PC-9 (cell line): ENCODE measurements at regions not wholly inside any gene's neighbourhood (a gene's known extent, or its start where the extent isn't known, plus 50 kb on each side); places are given as distances from the start of the nearest gene placed in this dataset.

Experiments
- BruUV-seq: library from RNA; stranded (reverse); fragments of 400-500 nt; replicated peaks from 2 replicates; lab custom pipeline; 2021; lab: Mats Ljungman, UMichigan
- CTCF ChIA-PET: fragments of 300-600 bp; sonication (Branson Sonifier 250); formaldehyde crosslinking; loops from one replicate; lab custom pipeline; 2022; ENCODE audit warnings: antibody characterized with exemption; lab: Charles Lee
- POLR2A ChIA-PET: fragments of 300-600 bp; sonication (Branson Sonifier 250); formaldehyde crosslinking; loops from one replicate; lab custom pipeline; 2022; ENCODE audit warnings: antibody characterized with exemption; ENCODE audit not compliant: unreplicated experiment; lab: Charles Lee
- DNase-seq, 2 experiments: peaks; one replicate each; pipeline versions ENCODE4 v3.0.0 to v3.0.0-alpha.2; 2015 to 2022; ENCODE audit warnings: mixed read lengths in 1 of 2
- H2AFZ ChIP-seq: fragments of 200-600 bp; sonication (generic); 2 replicates; pipeline ENCODE4 v1.8.1; 2017; ENCODE audit warnings: antibody characterized with exemption
- H3F3A ChIP-seq: fragments of 200-600 bp; sonication (generic); 2 replicates; pipeline ENCODE4 v1.8.1; 2017; ENCODE audit warnings: antibody characterized with exemption, mild to moderate bottlenecking, low read depth; ENCODE audit not compliant: insufficient read depth
- H3K27ac ChIP-seq: fragments of 200-600 bp; sonication (generic); 2 replicates; pipeline ENCODE4 v1.6.1; 2016; ENCODE audit warnings: mixed run types
- H3K27me3 ChIP-seq: fragments of 200-600 bp; sonication (generic); 2 replicates; pipeline ENCODE4 v1.6.1; 2016; ENCODE audit warnings: low read depth, mixed run types; ENCODE audit not compliant: insufficient read depth
- H3K36me3 ChIP-seq: fragments of 200-600 bp; sonication (generic); 2 replicates; pipeline ENCODE4 v1.6.1; 2016; ENCODE audit warnings: low read depth, mixed run types
- H3K4me1 ChIP-seq: fragments of 200-600 bp; sonication (generic); replicated peaks from 2 replicates; pipeline ENCODE4 v1.6.1; 2016; ENCODE audit warnings: mixed run types; ENCODE audit not compliant: insufficient read depth
- H3K4me2 ChIP-seq: fragments of 200-600 bp; sonication (generic); 2 replicates; pipeline ENCODE4 v1.6.1; 2017; ENCODE audit warnings: mixed run types
- H3K4me3 ChIP-seq: fragments of 200-600 bp; sonication (generic); 2 replicates; pipeline ENCODE4 v1.6.1; 2016; ENCODE audit warnings: mixed run types
- H3K79me2 ChIP-seq: fragments of 200-600 bp; sonication (generic); 2 replicates; pipeline ENCODE4 v1.6.1; 2017; ENCODE audit warnings: low read depth, mixed run types
- H3K9me2 ChIP-seq: fragments of 200-600 bp; sonication (generic); 2 replicates; pipeline ENCODE4 v1.8.1; 2017; ENCODE audit warnings: mild to moderate bottlenecking; ENCODE audit not compliant: insufficient read depth
- H3K9me3 ChIP-seq: fragments of 200-600 bp; sonication (generic); 2 replicates; pipeline ENCODE4 v1.8.1; 2016; ENCODE audit warnings: low read depth; ENCODE audit not compliant: insufficient read depth
- H4K20me1 ChIP-seq: fragments of 200-600 bp; sonication (generic); 2 replicates; pipeline ENCODE4 v1.8.1; 2017; ENCODE audit not compliant: insufficient read depth
- CTCF ChIP-seq: fragments of 200-600 bp; sonication (generic); conservative IDR thresholded peaks from 2 replicates; pipeline ENCODE4 v1.6.1; 2017; ENCODE audit warnings: mixed run types, antibody characterized with exemption, mild to moderate bottlenecking, moderate library complexity
- EZH2 ChIP-seq: fragments of 200-600 bp; sonication (generic); IDR thresholded peaks from 2 replicates; pipeline ENCODE4 v1.8.0; 2017; ENCODE audit warnings: antibody characterized with exemption, low read depth
- intact Hi-C: fragments of 100-400 bp; cut with micrococcal nuclease; formaldehyde crosslinking; loops from one replicate; pipeline ENCODE4 v1.10.0; 2022; ENCODE audit not compliant: unreplicated experiment

DNA sequence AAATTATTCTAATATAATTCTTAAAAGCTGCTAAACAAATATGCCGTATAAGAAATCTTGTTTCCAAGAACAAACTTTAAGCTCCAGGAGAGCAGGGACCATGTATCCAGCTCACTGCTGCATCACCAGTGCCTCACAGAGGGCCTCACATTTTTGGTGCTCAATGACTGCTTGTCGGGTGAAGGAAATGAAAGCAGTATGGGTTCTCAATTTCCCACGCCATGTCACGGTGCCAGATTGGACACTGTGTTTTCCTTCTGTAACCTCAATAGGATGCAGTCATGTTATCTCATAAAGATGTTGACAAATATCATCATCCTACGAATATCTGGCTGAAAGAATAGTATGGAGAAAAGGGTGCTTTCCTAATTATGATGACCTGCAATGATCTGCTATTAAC is 64.7 kb downstream of the POU5F2 start:
- H3K27ac ChIP-seq, result no peak overlapping the region
- no peaks in the 10 kb centered on the region for H3K9me2 ChIP-seq
- no peaks in the 10 kb centered on the region for H4K20me1 ChIP-seq
- no peaks in the 10 kb centered on the region; the same call in 1 of the 2 replicates for H3K36me3 ChIP-seq
- intact Hi-C loops, result loop anchor here (10.0 kb wide), 1 partner anchor 62 kb away; no protein-coding TSS in a partner anchor
- no peaks in the 10 kb centered on the region for H3K27me3 ChIP-seq
- no peak overlapping the region for H3K4me3 ChIP-seq
- TF ChIP-seq EZH2, result no peak
- TF ChIP-seq CTCF, result no peak
- no peak overlapping the region for H3K4me2 ChIP-seq
- CTCF ChIA-PET, result no interaction called here
- no peaks in the 10 kb centered on the region for H3K9me3 ChIP-seq
- H3F3A ChIP-seq, result no peaks in the 10 kb centered on the region
- POLR2A ChIA-PET, result interaction anchor here (0.6 kb wide), 1 partner anchor 41 kb away, joined by 9 read pairs; no protein-coding TSS in a partner anchor
- H3K4me1 ChIP-seq, result 0 out of 2 replicates have a peak, but pooled peaks cover 5% of the 10 kb centered on the region
- no peaks in the 10 kb centered on the region for H3K79me2 ChIP-seq
- DNase-seq, result no peak
- no peak overlapping the region for H2AFZ ChIP-seq
- no TSS peak for BruUV-seq

DNA sequence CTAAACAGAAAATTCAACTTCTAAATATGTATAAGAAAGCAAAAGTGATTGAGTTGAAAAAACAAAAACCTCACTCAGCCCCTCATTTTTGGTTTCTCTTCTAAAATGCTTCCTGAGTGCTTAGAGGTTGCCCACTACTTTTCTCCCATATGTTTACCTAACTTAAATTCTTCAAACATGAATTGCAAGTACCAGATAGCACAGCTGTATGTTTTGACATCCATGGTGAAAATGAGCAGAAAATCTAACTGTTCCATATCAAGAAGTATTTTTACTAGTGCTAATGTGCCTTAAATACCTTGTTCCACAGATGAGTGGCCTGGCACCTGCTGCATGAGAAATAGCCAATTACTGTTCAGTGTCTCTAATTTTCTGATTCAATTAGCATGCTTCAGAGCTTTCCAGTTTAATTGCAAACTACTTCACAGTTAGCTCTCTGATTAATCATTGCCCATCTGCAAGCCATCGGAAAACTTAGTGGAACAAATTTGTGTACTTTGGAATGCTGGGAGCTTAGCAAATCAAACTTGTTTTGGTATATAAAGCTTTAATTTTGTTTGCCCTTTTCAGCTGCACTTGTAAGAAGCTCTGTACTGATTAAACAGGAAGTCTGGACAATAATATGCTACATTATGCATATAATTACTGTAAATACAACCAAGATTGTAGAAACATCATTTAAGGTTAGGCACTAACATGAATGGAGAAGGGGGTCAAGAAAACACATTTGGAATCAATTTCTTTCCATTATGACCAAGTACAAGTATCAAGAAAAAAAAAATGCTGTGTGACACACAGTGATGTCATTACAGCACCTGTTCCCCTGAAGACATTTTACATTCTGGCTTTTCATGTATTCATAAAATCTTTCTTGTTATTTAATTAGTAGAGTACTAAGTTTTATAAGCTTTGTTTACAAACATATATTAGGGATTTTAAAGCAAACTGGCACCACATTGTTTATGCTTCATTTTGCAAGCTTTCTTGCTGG is 65.6 kb downstream of the POU5F2 start:
- DNase-seq, result no peak
- no TSS peak for BruUV-seq
- no peaks in the 10 kb centered on the region for H4K20me1 ChIP-seq
- H3K79me2 ChIP-seq, result no peaks in the 10 kb centered on the region
- TF ChIP-seq CTCF, result no peak
- TF ChIP-seq EZH2, result no peak
- no peak overlapping the region for H3K4me3 ChIP-seq
- H3K4me1 ChIP-seq, result 0 out of 2 replicates have a peak, but pooled peaks cover 5% of the 10 kb centered on the region
- CTCF ChIA-PET, result no interaction called here
- H3K27me3 ChIP-seq, result no peaks in the 10 kb centered on the region
- H3K9me3 ChIP-seq, result no peaks in the 10 kb centered on the region
- H3F3A ChIP-seq, result no peaks in the 10 kb centered on the region
- POLR2A ChIA-PET, result no interaction called here
- no peaks in the 10 kb centered on the region for H3K9me2 ChIP-seq
- intact Hi-C loops, result loop anchor here (10.0 kb wide), 1 partner anchor 61 kb away; no protein-coding TSS in a partner anchor
- no peak overlapping the region for H2AFZ ChIP-seq
- H3K4me2 ChIP-seq, result no peak overlapping the region
- H3K36me3 ChIP-seq, result no peaks in the 10 kb centered on the region; the same call in 1 of the 2 replicates
- H3K27ac ChIP-seq, result no peak overlapping the region

GRCh38 chr5:93674866-93675459 is 66.4 kb downstream of the POU5F2 start:
- no TSS peak for BruUV-seq

More at GRCh38 chr5:93674866-93675459, 66.4 kb downstream of the POU5F2 start:
- Histone ChIP-seq H3K27me3 (no peaks in the 10 kb centered on the region), H3K4me1 (0 out of 2 replicates have a peak, but pooled peaks cover 5% of the 10 kb centered on the region), H3K4me2 (no peak overlapping the region), H3K79me2 (no peaks in the 10 kb centered on the region), H3K9me3 (no peaks in the 10 kb centered on the region), H3F3A (no peaks in the 10 kb centered on the region), H3K36me3 (no peaks in the 10 kb centered on the region; the same call in 1 of the 2 replicates), H2AFZ (no peak overlapping the region), H3K27ac (no peak overlapping the region), H3K4me3 (no peak overlapping the region), H3K9me2 (no peaks in the 10 kb centered on the region), H4K20me1 (no peaks in the 10 kb centered on the region)
- POLR2A ChIA-PET, result no interaction called here
- no peak for TF ChIP-seq EZH2
- TF ChIP-seq CTCF, result no peak
- DNase-seq, result no peak
- CTCF ChIA-PET, result no interaction called here
- intact Hi-C loops, result loop anchor here (10.0 kb wide), 1 partner anchor 60 kb away; no protein-coding TSS in a partner anchor
